ENCODE measurements at regions not wholly inside any gene's neighbourhood (a gene's known extent, or its start where the extent isn't known, plus 50 kb on each side); places are given as distances from the start of the nearest gene placed in this dataset.

GRCh38 chr7:20276705-20277472 lies 53.8 kb upstream of the ITGB8 start:
- Histone ChIP-seq H3K36me3 (ENCODE audit: control insufficient read depth, insufficient read depth, low read length) (no peaks in the 10 kb centered on the region), H3K4me3 (ENCODE audit: low read depth, low read length) (no peak overlapping the region), H3K27me3 (ENCODE audit: control insufficient read depth, insufficient read depth, low read length) (no peaks in the 10 kb centered on the region)
- DNase-seq (ENCODE audit: low read depth) (no peak), FAIRE-seq (no peak)
- no peak for TF ChIP-seq CTCF (IDR thresholded peaks at IDR 0.05; ENCODE audit: insufficient read depth, low read length, severe bottlenecking)

DNA sequence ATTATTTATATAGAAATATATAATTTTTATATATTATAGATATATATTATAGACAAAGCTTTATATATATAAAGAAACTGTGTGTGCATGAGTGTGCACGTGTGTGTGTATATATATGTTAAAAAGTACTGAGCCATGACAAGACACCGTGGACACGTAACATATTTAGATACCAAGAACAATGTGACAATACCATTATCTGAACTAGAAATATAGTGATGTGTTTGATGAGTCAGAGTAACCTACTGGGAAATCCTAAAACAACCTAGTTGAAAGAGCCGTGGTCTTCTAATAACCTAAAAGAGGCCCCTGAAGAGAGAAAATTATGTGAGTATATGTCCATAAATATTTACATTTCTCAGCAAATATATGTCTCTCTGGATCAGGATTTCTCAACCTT lies 50.7 kb upstream of the ITGB8 start:
- H3K4me3 ChIP-seq (ENCODE audit: low read depth, low read length) = no peak overlapping the region
- no peak for DNase-seq (ENCODE audit: low read depth)
- FAIRE-seq = no peak
- no peak for TF ChIP-seq CTCF (IDR thresholded peaks at IDR 0.05; ENCODE audit: insufficient read depth, low read length, severe bottlenecking)
- H3K27me3 ChIP-seq (ENCODE audit: control insufficient read depth, insufficient read depth, low read length) = no peaks in the 10 kb centered on the region
- no peaks in the 10 kb centered on the region for H3K36me3 ChIP-seq (ENCODE audit: control insufficient read depth, insufficient read depth, low read length)

DNA sequence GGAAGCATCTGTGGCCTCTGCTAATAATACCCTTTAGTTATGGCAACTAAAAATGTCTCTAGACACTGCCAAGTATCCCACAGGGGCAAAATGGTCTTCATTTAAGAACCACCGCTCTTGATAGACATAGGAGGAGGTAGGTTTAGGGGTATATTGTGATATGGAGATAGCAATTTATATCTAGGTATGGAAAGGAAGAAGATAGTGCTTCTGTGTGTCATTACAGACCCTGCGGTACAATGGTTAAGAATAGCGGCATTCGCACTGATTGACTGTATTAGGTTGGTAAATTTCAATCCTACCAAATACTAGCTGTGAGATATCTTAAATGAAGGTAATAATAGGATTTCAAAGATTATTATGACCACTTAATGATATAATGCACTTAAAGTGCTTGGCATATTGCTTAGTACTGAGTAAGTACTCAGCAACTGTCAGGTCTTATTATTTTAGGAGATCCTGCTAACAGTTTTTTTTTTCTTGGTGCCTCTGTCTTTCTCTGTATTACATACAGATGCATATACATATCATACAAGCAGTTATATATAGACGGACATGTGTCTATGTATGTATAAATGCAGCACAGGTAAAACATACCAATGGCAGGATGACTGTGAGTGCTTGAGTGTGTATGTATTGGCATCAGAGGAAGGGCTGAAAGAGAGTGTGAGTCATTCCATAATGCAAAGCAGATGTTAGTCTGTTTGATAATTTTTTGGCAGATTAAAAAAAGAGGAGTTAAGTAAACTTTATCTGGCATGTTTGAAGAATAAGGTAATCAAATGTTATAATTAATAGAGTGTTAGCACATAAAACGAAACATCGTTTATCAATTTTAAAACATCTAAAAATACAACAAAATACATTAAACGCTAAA lies 50.0 kb upstream of the ITGB8 start:
- no peak overlapping the region for H3K4me3 ChIP-seq (ENCODE audit: low read depth, low read length)
- DNase-seq (ENCODE audit: low read depth) (peak; percentile 47), FAIRE-seq (no peak)
- no peaks in the 10 kb centered on the region for H3K36me3 ChIP-seq (ENCODE audit: control insufficient read depth, insufficient read depth, low read length)
- H3K27me3 ChIP-seq (ENCODE audit: control insufficient read depth, insufficient read depth, low read length) = no peaks in the 10 kb centered on the region
- no peak for TF ChIP-seq CTCF (IDR thresholded peaks at IDR 0.05; ENCODE audit: insufficient read depth, low read length, severe bottlenecking)
